BJ (cell line): ENCODE measurements at regions not wholly inside any gene's neighbourhood (a gene's known extent, or its start where the extent isn't known, plus 50 kb on each side); places are given as distances from the start of the nearest gene placed in this dataset.

Source experiments
- CTCF ChIA-PET: fragments of 350-600 bp; formaldehyde crosslinking; extraction: SDS; loops from one replicate; lab custom pipeline; 2021; ENCODE audit warnings: antibody characterized with exemption, inconsistent platforms; lab: Yijun Ruan, JAX
- POLR2A ChIA-PET: fragments of 300-600 bp; sonication (Branson Sonifier 250); formaldehyde crosslinking; extraction: SDS; loops from one replicate; lab custom pipeline; 2021; ENCODE audit warnings: antibody characterized with exemption; lab: Charles Lee
- DNase-seq: peaks from one replicate; pipeline ENCODE4 v3.0.0-alpha.2; 2011; ENCODE audit warnings: low read depth
- H3K27me3 ChIP-seq: 2 replicates; pipeline ENCODE4 v1.6.0; 2011; ENCODE audit warnings: low read length; ENCODE audit not compliant: control insufficient read depth, insufficient read depth
- H3K36me3 ChIP-seq: 2 replicates; pipeline ENCODE4 v1.5.1; 2011; ENCODE audit warnings: low read length; ENCODE audit not compliant: control insufficient read depth, insufficient read depth
- H3K4me3 ChIP-seq: 2 replicates; pipeline ENCODE4 v1.5.1; 2011; ENCODE audit warnings: low read depth, mild to moderate bottlenecking, control low read depth, low read length
- TF ChIP-seq, protein P1 (sequence below): IDR thresholded peaks from 2 replicates; pipeline ENCODE4 v1.5.1; 2011; ENCODE audit warnings: low read depth, mild to moderate bottlenecking, control low read depth, inconsistent platforms, low read length, moderate library complexity; ENCODE audit not compliant: insufficient read depth

DNA sequence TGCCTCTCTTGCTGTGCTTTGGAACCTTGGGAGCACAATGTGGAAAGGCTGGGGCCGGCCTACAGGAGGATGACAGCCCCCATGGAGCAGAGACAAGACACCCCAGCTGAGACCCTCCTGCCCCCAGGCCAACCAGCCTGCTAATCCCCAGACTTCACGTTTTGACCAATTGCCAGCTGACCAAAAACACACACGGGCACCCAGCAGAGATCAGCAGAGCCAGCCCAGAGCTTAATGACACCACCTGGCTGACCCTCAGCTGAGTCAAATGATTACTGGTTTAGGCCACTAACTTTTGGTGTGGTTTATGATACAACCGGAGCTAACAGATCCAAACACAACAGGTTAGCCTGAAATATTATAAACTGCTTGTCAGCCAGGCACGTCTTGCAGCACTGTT lies 111.2 kb upstream of the KIF5B start:
- DNase-seq = no peak
- H3K36me3 ChIP-seq = no peaks in the 10 kb centered on the region
- POLR2A ChIA-PET = no interaction called here
- H3K4me3 ChIP-seq = no peak overlapping the region
- CTCF ChIA-PET = interaction anchor here (1.3 kb wide), 1 partner anchor 10 kb away, joined by 4 read pairs; no protein-coding TSS in a partner anchor
- TF ChIP-seq, protein P1, sequence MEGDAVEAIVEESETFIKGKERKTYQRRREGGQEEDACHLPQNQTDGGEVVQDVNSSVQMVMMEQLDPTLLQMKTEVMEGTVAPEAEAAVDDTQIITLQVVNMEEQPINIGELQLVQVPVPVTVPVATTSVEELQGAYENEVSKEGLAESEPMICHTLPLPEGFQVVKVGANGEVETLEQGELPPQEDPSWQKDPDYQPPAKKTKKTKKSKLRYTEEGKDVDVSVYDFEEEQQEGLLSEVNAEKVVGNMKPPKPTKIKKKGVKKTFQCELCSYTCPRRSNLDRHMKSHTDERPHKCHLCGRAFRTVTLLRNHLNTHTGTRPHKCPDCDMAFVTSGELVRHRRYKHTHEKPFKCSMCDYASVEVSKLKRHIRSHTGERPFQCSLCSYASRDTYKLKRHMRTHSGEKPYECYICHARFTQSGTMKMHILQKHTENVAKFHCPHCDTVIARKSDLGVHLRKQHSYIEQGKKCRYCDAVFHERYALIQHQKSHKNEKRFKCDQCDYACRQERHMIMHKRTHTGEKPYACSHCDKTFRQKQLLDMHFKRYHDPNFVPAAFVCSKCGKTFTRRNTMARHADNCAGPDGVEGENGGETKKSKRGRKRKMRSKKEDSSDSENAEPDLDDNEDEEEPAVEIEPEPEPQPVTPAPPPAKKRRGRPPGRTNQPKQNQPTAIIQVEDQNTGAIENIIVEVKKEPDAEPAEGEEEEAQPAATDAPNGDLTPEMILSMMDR = no peak
- peaks cover 2% of the 10 kb centered on the region; the same call in 1 of the 2 replicates for H3K27me3 ChIP-seq

GRCh38 chr10:32166365-32166764 lies 110.1 kb upstream of the KIF5B start:
- Histone ChIP-seq H3K36me3 (no peaks in the 10 kb centered on the region), H3K27me3 (peaks cover 2% of the 10 kb centered on the region; the same call in 1 of the 2 replicates), H3K4me3 (no peak overlapping the region)
- ChIA-PET POLR2A (no interaction called here), CTCF (interaction anchor here (0.6 kb wide), 1 partner anchor 14 kb away, joined by 3 read pairs; no protein-coding TSS in a partner anchor)
- DNase-seq = no peak
- TF ChIP-seq, protein P1 = no peak

GRCh38 chr10:32163762-32164148 lies 107.5 kb upstream of the KIF5B start:
- H3K27me3 ChIP-seq = peaks cover 2% of the 10 kb centered on the region; the same call in 1 of the 2 replicates
- TF ChIP-seq, protein P1 = no peak
- POLR2A ChIA-PET = no interaction called here
- no peak for DNase-seq
- H3K36me3 ChIP-seq = no peaks in the 10 kb centered on the region
- CTCF ChIA-PET = interaction anchor here (0.9 to 1.1 kb wide), 2 partner anchors 9 to 26 kb away, joined by 3 read pairs; no protein-coding TSS in a partner anchor
- H3K4me3 ChIP-seq = no peak overlapping the region

DNA sequence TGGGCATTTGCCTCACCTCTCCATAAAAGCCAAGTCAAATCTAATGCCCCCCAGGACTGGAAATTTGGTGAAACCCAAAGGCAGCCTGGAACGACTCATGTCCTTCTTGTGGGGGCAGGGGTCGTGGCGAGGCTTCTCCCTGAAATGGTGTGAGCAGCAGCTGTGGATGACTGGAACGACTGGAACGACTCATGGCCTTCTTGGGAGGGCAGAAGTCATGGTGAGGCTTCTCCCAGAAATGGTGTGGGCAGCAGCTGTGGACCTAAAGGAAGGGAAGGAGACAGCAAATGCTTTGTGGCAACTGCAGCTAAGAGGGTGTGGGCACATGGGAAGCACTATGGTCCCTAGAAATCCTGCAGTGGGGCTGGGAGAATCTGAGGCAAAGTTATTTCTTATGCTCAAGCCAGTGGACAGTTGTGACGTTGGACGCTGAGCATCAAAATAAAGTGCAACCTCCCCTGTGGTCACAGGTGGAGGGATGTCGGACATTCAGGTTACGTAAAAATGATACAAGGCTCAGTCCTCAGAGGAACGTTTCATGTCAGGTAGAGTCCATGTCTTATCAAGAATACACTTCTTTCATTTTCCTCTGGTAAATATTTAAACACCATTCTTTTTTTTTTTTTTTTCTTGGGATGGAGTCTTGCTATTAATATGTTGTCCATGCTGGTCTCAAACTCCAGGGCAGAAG lies 107.0 kb upstream of the KIF5B start:
- POLR2A ChIA-PET = no interaction called here

GRCh38 chr10:32161586-32161985 lies 105.4 kb upstream of the KIF5B start:
- H3K4me3 ChIP-seq = no peak overlapping the region
- TF ChIP-seq, protein P1 = no peak
- POLR2A ChIA-PET = no interaction called here
- peaks cover 2% of the 10 kb centered on the region; the same call in 1 of the 2 replicates for H3K27me3 ChIP-seq
- CTCF ChIA-PET = no interaction called here
- no peak for DNase-seq
- no peaks in the 10 kb centered on the region for H3K36me3 ChIP-seq

More for the DNA sequence above, 107.0 kb upstream of the KIF5B start:
- Histone ChIP-seq H3K36me3 (no peaks in the 10 kb centered on the region), H3K27me3 (peaks cover 2% of the 10 kb centered on the region; the same call in 1 of the 2 replicates), H3K4me3 (no peak overlapping the region)
- CTCF ChIA-PET = interaction anchor here (0.9 to 1.1 kb wide), 2 partner anchors 8 to 27 kb away, joined by 3 read pairs; no protein-coding TSS in a partner anchor
- no peak for DNase-seq
- TF ChIP-seq, protein P1 = no peak
